ENCODE measurements at regions not wholly inside any gene's neighbourhood (a gene's known extent, or its start where the extent isn't known, plus 50 kb on each side); places are given as distances from the start of the nearest gene placed in this dataset.

GRCh38 chr16:60107871-60108270 is 1373.8 kb upstream of the GOT2 start:
- no peak for TF ChIP-seq EZH2phosphoT487 (conservative IDR thresholded peaks at IDR 0.05; ENCODE audit: low read length)
- TF ChIP-seq, protein P1, sequence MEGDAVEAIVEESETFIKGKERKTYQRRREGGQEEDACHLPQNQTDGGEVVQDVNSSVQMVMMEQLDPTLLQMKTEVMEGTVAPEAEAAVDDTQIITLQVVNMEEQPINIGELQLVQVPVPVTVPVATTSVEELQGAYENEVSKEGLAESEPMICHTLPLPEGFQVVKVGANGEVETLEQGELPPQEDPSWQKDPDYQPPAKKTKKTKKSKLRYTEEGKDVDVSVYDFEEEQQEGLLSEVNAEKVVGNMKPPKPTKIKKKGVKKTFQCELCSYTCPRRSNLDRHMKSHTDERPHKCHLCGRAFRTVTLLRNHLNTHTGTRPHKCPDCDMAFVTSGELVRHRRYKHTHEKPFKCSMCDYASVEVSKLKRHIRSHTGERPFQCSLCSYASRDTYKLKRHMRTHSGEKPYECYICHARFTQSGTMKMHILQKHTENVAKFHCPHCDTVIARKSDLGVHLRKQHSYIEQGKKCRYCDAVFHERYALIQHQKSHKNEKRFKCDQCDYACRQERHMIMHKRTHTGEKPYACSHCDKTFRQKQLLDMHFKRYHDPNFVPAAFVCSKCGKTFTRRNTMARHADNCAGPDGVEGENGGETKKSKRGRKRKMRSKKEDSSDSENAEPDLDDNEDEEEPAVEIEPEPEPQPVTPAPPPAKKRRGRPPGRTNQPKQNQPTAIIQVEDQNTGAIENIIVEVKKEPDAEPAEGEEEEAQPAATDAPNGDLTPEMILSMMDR (IDR thresholded peaks at IDR 0.05; ENCODE audit: insufficient read depth, low read length, poor library complexity, severe bottlenecking) = no peak

GRCh38 chr16:60107437-60107836 is 1373.3 kb upstream of the GOT2 start:
- Histone ChIP-seq H3K9me3 (ENCODE audit: insufficient read depth, low read length) (peaks cover 4% of the 10 kb centered on the region; the same call in 1 of the 2 replicates), H3K36me3 (ENCODE audit: low read length) (no peaks in the 10 kb centered on the region), H3F3A (ENCODE audit: insufficient read depth) (no peaks in the 10 kb centered on the region), H3K27ac (ENCODE audit: low read depth, low read length) (no peak overlapping the region), H3K9me2 (replicated peaks; ENCODE audit: insufficient read depth, low read length) (no peaks in the 10 kb centered on the region), H2AFZ (ENCODE audit: low read depth, low read length, severe bottlenecking) (no peak overlapping the region), H3K4me2 (ENCODE audit: low read depth, low read length, poor library complexity, severe bottlenecking) (no peak overlapping the region), H3K4me3 (ENCODE audit: insufficient read depth, low read length, poor library complexity, severe bottlenecking) (no peak overlapping the region), H3K79me2 (ENCODE audit: insufficient read depth, low read length) (no peaks in the 10 kb centered on the region), H3K9ac (ENCODE audit: low read length) (no peak overlapping the region), H3K27me3 (ENCODE audit: low read length) (no peaks in the 10 kb centered on the region), H4K20me1 (ENCODE audit: low read depth, low read length) (no peaks in the 10 kb centered on the region)
- TF ChIP-seq, protein P1 (IDR thresholded peaks at IDR 0.05; ENCODE audit: insufficient read depth, low read length, poor library complexity, severe bottlenecking) = no peak
- TF ChIP-seq EZH2phosphoT487 (conservative IDR thresholded peaks at IDR 0.05; ENCODE audit: low read length) = no peak

More at GRCh38 chr16:60107871-60108270, 1373.8 kb upstream of the GOT2 start:
- no peaks in the 10 kb centered on the region for H3K79me2 ChIP-seq (ENCODE audit: insufficient read depth, low read length)
- H3K36me3 ChIP-seq (ENCODE audit: low read length) = no peaks in the 10 kb centered on the region
- no peaks in the 10 kb centered on the region for H3K27me3 ChIP-seq (ENCODE audit: low read length)
- H3F3A ChIP-seq (ENCODE audit: insufficient read depth) = no peaks in the 10 kb centered on the region
- no peaks in the 10 kb centered on the region for H3K9me2 ChIP-seq (replicated peaks; ENCODE audit: insufficient read depth, low read length)
- no peak overlapping the region for H3K9ac ChIP-seq (ENCODE audit: low read length)
- no peak overlapping the region for H3K4me2 ChIP-seq (ENCODE audit: low read depth, low read length, poor library complexity, severe bottlenecking)
- no peak overlapping the region for H3K27ac ChIP-seq (ENCODE audit: low read depth, low read length)
- H4K20me1 ChIP-seq (ENCODE audit: low read depth, low read length) = no peaks in the 10 kb centered on the region
- no peak overlapping the region for H3K4me3 ChIP-seq (ENCODE audit: insufficient read depth, low read length, poor library complexity, severe bottlenecking)
- peaks cover 4% of the 10 kb centered on the region; the same call in 1 of the 2 replicates for H3K9me3 ChIP-seq (ENCODE audit: insufficient read depth, low read length)
- no peak overlapping the region for H2AFZ ChIP-seq (ENCODE audit: low read depth, low read length, severe bottlenecking)

GRCh38 chr16:60100371-60100770 is 1366.3 kb upstream of the GOT2 start:
- Histone ChIP-seq H3K4me2 (ENCODE audit: low read depth, low read length, poor library complexity, severe bottlenecking) (no peak overlapping the region), H3K9me3 (ENCODE audit: insufficient read depth, low read length) (no peaks in the 10 kb centered on the region), H4K20me1 (ENCODE audit: low read depth, low read length) (no peaks in the 10 kb centered on the region), H3K9ac (ENCODE audit: low read length) (no peak overlapping the region), H2AFZ (ENCODE audit: low read depth, low read length, severe bottlenecking) (no peak overlapping the region), H3K79me2 (ENCODE audit: insufficient read depth, low read length) (no peaks in the 10 kb centered on the region), H3K27me3 (ENCODE audit: low read length) (no peaks in the 10 kb centered on the region), H3K4me3 (ENCODE audit: insufficient read depth, low read length, poor library complexity, severe bottlenecking) (no peak overlapping the region), H3K36me3 (ENCODE audit: low read length) (no peaks in the 10 kb centered on the region), H3K9me2 (replicated peaks; ENCODE audit: insufficient read depth, low read length) (no peaks in the 10 kb centered on the region), H3F3A (ENCODE audit: insufficient read depth) (no peaks in the 10 kb centered on the region), H3K27ac (ENCODE audit: low read depth, low read length) (no peak overlapping the region)
- no peak for TF ChIP-seq EZH2phosphoT487 (conservative IDR thresholded peaks at IDR 0.05; ENCODE audit: low read length)
- TF ChIP-seq, protein P1 (IDR thresholded peaks at IDR 0.05; ENCODE audit: insufficient read depth, low read length, poor library complexity, severe bottlenecking) = no peak

Measured in SU-DHL-6 (cell line).